KBM-7 (cell line): ENCODE measurements at regions not wholly inside any gene's neighbourhood (a gene's known extent, or its start where the extent isn't known, plus 50 kb on each side); places are given as distances from the start of the nearest gene placed in this dataset.

Source experiments
- DNase-seq: peaks from one replicate; pipeline ENCODE4 v3.0.0-alpha.2; 2015
- in situ Hi-C: fragments of 300-500 bp; cut with MboI; formaldehyde crosslinking; loops from 2 replicates; pipeline ENCODE4 v1.14.3; 2020; ENCODE audit warnings: low sequenced_read_pairs, low pct_unique_long_range_greater_than_20kb, mixed read lengths

DNA sequence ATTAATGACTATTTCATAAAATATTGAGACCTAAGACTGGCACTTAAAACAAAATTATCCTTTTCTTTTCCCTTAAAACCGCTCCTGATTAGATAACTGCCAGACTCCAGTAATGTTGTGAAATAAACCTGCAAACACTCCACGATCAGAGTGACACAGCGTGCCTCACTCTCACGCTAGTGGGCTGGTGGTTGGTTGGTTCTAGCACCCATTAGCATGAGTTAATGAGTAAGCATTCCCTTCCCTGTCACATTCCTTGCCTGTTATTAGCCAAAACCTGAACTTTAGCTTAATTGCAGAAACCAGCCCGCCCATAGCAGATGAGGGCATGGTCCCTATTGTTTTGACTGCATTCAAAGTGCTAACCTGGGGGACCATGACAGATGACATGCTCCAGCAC, 193.4 kb downstream of the CD83 start:
- in situ Hi-C loops: no loop called here

DNA sequence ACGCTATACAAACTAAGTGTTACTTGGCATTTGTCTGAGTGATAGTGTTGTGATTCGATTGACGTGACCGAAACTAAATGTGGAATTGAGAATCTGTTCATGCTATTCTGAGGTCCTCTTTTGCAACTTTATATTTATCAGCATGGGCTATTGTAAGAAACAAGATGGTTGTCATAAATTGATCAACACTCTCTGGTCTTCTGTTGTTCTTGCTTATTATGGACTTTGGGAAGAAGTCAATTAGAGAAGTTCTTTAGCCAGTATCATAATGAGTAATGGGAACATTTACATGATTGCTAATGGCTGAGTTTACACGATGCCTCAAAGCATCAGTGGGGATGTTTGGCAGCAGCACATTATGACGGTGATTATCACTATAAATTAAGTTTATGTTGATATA, 195.0 kb downstream of the CD83 start:
- DNase-seq: no peak
- in situ Hi-C loops: no loop called here

More for the DNA sequence above, 193.4 kb downstream of the CD83 start:
- DNase-seq: no peak

DNA sequence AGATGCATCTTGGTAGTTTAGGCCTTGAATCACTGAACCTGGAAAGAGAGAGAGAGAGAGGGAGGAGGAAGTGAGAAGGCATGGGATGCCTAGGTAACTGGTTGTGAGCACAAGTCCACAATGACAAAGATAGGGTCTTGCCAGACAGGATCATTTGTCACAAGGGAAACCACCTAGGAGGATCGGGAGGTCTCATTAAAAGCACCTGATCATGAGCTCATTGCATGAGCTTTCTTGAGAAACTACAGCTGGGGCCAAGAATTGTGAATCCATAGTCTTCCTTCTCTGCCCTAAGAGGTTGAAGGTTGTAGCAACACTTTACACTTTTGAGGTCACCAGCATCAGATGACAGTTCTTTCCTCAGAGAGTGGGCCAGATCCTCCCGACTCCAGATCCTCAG, 195.7 kb downstream of the CD83 start:
- in situ Hi-C loops: no loop called here
- no peak for DNase-seq

DNA sequence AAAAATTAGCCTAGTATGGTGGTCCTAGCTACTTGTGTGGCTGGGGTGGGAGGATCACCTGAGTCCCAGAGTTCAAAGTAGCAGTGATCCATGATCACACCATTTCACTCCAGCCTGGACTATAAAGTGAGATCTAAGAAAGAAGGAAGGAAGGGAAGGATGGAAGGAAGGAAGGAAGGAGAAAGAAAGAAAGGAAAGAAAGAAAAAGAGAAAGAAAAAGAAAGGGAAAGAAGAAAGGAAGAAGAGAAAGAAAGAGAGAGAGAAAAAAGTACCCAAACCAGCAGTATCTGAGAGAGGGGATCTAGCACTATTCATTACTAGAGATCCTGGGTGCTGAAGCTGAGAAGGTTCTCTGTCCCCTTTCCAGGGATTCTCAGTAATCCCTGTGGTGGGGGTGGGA, 197.8 kb downstream of the CD83 start:
- in situ Hi-C loops: no loop called here

DNA sequence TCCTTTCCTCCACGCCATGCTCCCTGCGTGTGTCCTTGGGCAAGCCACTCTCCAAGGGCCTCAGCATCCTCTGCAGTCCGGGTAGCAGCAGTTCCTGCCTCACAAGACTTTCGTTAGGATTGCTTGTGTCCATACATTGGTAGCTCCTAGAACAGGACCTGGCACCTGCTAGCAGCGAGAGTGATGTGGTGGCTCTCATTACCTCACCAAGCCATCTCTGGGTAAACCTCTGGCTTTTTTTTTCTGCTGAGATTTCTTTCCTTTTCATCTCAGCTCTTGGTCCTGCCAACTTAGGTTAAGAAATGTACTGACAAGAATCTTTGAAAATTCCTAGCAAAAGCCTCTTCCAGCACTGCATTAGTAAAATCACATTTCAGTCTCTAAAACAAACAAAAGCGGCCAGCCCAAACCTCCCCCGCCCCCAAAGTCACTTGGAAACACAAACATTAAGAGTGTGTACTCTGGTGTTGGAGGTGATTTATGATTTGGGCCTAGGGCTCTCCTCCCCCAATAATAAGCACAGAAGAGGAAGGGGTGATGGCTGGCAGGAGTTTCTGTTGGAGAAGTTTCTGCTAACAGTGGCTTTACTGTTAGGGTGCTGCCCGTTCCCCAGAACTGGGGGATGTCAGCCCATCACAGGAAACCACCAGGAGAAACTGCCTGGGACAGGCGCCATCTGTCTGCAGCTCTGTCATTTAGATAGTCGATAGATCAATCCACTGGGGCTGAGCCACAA, 199.2 kb downstream of the CD83 start:
- in situ Hi-C loops: no loop called here
- DNase-seq: peak; percentile 41

More for the DNA sequence above, 197.8 kb downstream of the CD83 start:
- no peak for DNase-seq

DNA sequence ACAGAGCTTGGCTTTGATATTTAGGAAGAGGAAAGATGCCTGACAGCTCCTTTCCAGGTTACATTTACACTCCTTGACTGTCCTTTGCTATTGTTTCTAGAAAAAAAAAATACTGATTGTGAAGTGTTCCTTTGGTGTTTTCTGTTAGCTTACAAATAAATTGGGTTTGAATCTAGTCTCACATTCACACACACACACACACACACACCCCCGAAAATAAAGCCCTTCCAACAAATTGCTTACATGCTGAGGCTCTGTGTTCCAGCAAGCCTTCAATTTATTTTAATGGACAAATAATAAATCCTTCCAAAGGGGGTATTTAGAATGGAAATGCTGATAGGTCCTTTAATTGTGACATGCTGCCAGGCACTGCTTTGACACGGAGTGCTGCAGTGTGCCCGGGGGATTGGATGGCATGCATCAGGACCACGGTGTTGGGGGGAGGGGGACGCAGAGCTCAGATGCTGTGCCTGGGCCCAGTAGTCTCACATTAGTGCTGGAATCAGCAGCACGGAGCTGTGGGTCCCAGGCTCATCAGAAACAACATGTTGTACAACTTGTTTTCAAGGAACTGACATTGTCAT, 199.9 kb downstream of the CD83 start:
- in situ Hi-C loops: no loop called here
- no peak for DNase-seq

DNA sequence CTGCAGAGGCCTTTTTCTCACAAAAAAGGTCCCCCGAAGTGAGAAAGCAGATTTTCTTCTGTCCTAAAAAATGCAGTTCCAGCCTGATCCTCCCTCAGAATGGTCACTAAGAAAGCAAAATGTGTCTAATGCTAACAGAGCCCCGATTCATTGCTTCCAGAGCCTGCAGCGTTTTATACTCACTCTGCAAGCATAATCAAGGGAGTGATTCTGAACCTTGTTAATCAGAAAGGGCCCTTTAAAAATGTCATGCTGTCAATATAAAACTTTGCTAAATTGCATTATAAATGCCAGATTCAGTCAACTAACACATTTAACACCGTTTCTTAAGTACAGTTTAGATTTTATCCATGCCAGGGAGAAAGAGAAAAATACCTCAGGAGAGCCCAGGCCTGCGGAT, 202.8 kb downstream of the CD83 start:
- DNase-seq: no peak
- in situ Hi-C loops: no loop called here

DNA sequence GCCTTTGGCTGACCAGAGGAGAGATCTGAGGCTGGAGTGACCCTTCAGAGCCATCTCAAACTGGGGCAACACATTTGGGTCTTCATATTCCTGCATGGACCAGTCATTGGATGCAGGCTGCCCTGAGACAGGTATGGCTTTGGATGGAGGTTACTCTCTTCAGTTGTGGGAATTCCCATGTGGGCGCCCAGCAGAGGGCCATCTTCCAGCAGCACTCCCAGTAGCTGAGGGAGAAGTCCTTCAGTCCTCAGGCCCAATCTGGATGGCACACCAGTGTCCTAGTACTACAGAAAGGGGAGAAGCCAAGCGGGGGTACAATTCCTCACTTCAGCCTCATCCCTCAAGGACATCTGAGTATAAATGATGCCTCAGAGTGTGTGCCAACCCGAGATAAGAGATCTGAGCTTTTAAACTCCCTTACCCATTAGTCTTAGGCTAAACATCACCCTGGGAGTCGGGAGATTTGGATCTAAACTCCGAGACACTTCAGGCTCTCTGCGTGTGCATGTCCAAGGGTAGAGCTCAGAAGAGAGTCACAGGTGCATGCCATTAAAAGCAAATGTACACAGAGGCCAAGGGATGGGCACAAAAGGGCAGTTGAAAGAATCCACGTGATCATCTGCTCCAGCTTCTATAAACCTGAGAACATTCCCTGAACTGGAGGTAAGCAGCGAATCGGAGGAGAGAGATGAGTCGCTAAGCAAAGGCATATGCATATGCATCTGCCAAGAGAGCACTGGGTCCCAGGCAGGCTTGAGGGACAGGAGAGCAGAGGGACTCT, 204.6 kb downstream of the CD83 start:
- in situ Hi-C loops: no loop called here
- no peak for DNase-seq

DNA sequence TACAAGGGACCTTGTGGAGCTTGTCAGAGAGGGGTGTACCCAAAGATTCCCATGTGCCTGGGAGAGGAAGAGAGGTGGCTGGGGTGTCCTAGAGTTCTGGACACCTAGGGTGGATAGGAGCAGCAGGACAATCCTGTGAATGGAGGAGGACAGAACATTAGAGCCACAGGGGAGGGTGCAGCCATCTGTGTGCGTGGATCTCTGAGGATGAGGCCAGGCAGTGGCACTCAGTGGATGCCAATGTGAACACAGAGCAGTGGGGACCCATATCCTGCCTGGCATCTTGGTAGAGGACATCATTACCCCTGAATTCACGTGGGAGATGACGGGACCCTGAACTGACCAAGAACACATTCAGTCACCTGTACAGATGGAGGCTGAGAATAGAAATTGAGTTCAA, 205.3 kb downstream of the CD83 start:
- no peak for DNase-seq
- in situ Hi-C loops: no loop called here

DNA sequence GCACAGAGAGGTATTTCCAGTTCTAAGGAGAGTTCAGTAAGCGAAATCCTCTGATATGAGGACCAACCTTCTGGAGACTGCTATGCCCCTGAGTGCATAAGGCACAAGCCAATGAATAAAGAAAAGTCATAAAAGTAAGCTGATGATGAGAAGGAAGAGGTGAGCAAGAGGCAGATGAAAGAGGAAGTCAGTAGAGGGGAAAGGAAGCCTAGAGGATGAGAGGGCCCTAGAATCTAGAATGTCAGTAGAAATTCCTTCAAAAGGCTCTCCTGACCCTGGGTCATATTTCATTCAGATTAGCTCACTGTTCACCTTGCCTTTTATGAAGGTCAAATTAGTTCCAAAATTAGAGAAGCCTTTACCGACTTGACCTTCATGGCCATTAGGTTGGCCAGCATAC, 209.2 kb downstream of the CD83 start:
- in situ Hi-C loops: no loop called here
- DNase-seq: peak; percentile 23

DNA sequence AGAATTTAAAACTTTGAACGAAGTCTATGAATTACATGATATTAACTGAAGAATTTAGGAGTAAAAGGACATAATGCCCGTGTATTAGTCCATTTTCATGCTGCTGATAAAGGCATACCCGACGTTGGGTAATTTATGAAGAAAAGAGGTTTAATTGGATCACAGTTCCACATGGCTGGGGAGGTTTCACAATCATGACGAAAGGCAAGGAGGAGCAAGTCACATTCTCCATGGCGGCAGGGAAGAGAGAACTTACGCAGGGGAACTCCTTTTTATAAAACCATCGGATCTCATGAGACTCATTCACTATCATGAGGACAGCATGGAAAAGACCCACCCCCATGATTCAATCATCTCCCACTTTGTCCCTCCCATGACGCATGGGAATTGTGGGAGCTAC, 210.6 kb downstream of the CD83 start:
- no peak for DNase-seq
- in situ Hi-C loops: no loop called here

DNA sequence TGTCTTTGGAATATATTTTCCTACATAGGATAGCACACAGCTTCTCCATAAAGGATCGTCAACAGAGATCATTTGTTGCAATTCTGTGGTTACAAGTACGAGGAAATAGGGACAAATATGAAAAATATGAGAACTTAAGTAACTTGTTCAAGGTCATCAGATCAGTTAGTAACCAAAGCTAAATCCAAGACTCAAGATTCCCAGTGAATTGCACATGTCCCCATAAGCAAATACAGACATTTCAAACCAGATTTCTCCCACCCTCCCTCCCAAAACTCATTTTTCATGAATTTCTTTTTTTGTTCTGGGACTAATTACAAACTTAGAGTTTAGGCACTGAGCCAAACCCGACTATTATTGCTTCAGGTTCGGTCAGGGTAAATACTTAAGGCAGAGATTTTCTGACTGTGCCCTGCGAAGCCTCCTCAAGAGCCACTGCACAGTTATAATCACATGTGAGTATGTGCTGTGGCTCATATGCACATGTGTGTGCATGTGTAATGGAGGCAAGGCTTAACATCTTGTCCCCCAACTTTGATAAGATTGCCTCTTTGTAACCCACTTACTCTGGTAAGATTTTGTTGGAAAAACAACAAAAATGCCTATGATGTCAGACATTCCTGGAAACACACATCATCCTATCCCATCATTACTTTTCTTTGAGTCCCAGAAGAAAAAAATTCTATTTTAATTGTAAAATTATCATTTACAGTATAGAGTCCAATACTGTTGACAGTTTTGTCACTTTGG, 216.2 kb downstream of the CD83 start:
- DNase-seq: no peak
- in situ Hi-C loops: no loop called here

DNA sequence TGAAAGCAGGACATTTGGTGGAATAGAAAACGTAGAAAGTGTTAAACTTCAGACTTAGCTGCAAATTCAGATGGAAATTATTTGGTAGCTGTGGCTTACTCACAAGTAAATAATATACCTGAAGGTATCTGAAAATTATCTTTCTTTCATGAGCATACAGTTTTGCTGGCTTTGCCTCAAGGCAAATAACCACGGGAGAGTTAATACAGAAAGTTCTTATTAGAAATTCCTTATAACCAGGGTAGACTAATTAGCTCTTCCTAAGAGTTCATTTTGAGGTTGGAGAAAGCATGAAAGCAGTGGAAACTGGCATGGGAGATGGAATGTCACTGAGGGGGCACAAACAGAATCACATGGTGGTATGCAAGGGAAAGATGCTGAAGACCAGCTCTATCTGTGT, 217.5 kb downstream of the CD83 start:
- DNase-seq: no peak
- in situ Hi-C loops: no loop called here

DNA sequence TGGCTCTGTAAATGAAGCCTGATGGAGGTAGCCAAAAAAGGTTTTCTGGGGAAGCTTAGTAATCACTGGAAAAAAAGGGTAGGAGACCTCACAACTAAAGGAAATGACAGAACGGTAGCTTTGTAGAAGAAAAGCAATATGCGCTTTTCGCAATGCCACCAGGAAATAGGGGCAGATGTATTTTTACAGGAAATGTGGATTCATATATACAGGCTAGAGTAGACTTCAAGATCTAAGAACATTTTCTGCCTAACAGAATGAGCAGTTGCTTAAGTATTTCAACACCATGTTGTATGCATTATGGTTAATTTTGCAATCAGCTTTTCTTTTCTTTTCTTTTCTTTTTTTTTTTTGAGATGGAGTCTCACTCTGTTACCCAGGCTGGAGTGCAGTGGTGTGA, 219.6 kb downstream of the CD83 start:
- no peak for DNase-seq
- in situ Hi-C loops: no loop called here

DNA sequence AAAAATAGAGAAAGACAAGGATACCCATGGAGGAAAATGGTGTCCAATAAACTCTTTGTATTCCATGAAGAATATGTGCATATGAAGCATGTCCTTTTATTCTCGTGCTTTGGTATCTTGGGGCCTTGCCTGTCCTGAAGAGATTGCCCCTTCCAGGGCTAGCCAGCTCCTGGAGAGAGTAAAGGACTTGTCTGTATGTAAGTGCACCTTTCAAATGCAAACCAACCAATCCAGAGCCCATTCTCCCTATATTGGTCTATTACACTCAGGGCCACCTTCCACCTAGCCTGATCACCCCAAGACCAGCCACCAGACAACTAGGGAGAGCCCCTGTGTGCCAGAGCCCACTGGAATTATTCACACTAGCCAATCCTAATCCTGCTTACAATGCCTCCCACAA, 221.6 kb downstream of the CD83 start:
- in situ Hi-C loops: no loop called here
- DNase-seq: no peak

DNA sequence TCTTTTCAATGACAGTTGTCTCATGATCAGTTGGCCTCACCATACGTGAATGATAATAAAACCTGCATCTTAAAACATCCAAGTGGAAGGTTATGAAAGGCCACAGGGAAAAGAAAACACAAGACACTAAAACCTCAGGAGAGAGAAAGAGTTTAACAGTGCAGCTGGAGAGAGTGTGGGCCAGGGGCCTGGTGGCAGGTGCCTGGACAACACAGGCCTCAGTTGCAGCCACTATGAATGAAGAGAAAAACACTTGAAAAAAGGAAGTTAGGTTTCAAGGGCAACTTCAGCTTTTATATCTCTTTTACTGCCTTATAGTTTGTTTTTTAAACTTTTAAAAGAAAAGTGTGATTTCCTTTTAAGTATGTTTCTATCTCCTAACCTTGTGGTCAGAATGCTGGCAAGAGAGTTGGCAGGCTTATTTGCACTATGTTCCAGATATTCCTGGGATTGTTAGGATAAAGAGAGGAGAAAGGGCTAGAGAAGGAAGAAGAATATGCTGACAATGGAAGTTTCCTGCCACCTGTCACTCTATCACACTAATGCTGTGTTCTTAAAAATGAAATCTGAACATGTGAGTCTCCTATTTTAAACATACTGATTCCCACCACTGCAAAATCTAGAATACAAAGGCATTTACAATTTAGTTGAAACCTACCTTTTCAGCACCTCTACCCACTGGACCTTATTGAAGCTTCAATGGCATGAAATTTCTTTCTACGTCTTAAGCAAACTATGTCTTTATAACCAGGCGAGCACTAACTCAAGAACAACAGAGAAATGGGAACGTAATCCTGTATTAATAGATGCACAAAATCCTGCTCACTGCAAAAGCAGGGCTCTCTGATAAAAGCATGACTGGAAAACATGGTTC, 222.4 kb downstream of the CD83 start:
- peak; percentile 41 for DNase-seq
- in situ Hi-C loops: no loop called here

DNA sequence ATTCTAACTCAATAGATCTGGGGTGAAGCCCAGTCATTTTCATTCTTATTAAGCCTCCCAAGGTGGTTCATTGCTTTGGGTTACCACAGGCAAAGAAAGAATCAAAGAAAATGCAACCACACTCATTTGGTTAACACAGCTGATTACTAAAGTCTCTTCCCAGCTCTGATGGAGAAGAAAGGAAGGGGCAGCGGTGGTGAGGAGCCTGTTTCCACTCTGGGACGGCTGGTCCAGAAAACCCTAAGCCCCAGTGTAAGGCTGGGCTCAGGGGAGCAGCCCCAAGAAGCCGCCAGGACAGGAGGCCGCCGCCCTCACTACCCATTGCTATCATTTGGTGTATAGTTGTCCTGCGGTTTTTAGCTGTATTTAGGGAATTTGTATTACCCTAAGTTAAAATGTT, 226.9 kb downstream of the CD83 start:
- in situ Hi-C loops: no loop called here
- DNase-seq: no peak

DNA sequence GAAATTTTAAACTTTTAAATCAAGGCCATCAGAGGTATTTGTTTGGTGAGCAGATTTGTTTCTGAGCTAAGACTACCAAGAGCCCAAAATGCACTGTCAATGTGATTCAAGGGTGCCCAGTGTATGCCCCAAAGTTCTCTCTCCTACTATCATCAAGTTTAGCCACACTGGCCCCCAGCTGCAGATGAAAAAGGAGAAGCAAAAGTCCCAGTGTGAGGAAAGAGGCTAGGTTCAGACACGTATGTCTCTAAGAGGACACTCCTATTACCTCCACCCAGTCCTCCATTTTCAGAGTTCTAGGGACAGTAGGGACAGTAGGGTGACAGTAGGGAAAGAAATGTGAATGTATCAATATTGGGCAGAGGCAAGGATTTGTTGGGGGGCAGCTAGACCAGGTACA, 230.8 kb downstream of the CD83 start:
- in situ Hi-C loops: no loop called here
- DNase-seq: no peak

DNA sequence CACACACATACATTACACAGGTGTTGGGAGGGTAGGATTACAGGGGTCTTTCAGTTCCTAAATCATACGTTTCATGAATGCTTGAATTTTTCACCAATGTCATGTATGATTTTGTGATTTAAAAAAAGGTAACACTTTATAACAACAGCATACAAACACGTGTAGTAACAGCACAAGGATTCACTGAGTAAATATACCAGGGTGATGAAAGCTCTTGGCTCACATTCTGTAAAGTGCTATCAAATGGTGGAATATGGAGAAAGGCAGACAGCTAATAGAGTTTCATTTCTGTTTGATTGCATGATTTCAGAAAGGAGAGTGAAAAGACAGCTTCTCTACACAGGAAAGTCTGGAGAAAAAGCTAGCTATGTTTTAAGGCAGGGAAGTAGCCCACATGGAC, 231.9 kb downstream of the CD83 start:
- in situ Hi-C loops: no loop called here

More for the DNA sequence above, 231.9 kb downstream of the CD83 start:
- no peak for DNase-seq
